Medulla oblongata (tissue), 1 donor: ENCODE measurements at regions not wholly inside any gene's neighbourhood (a gene's known extent, or its start where the extent isn't known, plus 50 kb on each side); places are given as distances from the start of the nearest gene placed in this dataset.
A peak's percentile ranks its signal among the peaks of the same experiment; 100 is the strongest.
"Not testable (repeated sequence)": the region's sequence is repeated elsewhere in the genome, so short reads cannot be mapped to it uniquely, and the experiment has no call there.

Experiments used
- DNase-seq: peaks from one replicate; pipeline ENCODE4 v3.0.0-alpha.2; 2015; ENCODE audit errors: extremely low spot score

- DNase-seq: no peak
These were observed 267.2 kb upstream of the SLC7A11 start for GRCh38 chr4:138509346-138509745.

- no peak for DNase-seq
These were observed 265.4 kb upstream of the SLC7A11 start for GRCh38 chr4:138507522-138507921.

GRCh38 chr4:138501614-138502013 is 259.5 kb upstream of the SLC7A11 start:
- no peak for DNase-seq

- DNase-seq: no peak
These were observed 258.7 kb upstream of the SLC7A11 start for GRCh38 chr4:138500869-138501268.

GRCh38 chr4:138499627-138500026 is 257.5 kb upstream of the SLC7A11 start:
- DNase-seq: no peak

- DNase-seq: peak; percentile 38
These were observed 252.8 kb upstream of the SLC7A11 start for GRCh38 chr4:138494931-138495330.

- DNase-seq: no peak
These were observed 252.0 kb upstream of the SLC7A11 start for GRCh38 chr4:138494116-138494515.

GRCh38 chr4:138492176-138492575 is 250.0 kb upstream of the SLC7A11 start:
- no peak for DNase-seq

GRCh38 chr4:138488533-138488932 is 246.4 kb upstream of the SLC7A11 start:
- no peak for DNase-seq

- no peak for DNase-seq
These were observed 245.5 kb upstream of the SLC7A11 start for GRCh38 chr4:138487670-138488069.

- no peak for DNase-seq
These were observed 245.1 kb upstream of the SLC7A11 start for GRCh38 chr4:138487230-138487629.

- no peak for DNase-seq
These were observed 243.3 kb upstream of the SLC7A11 start for GRCh38 chr4:138485498-138485897.

- DNase-seq: no peak
These were observed 233.0 kb upstream of the SLC7A11 start for GRCh38 chr4:138475116-138475515.

- DNase-seq: no peak
These were observed 231.2 kb upstream of the SLC7A11 start for GRCh38 chr4:138473339-138473738.

GRCh38 chr4:138460477-138461414 is 218.6 kb upstream of the SLC7A11 start:
- DNase-seq: no peak

- DNase-seq: no peak
These were observed 216.6 kb upstream of the SLC7A11 start for GRCh38 chr4:138458751-138459150.

- DNase-seq: not testable (repeated sequence)
These were observed 214.2 kb upstream of the SLC7A11 start for GRCh38 chr4:138456349-138456748.

- no peak for DNase-seq
These were observed 212.9 kb upstream of the SLC7A11 start for GRCh38 chr4:138455097-138455496.

GRCh38 chr4:138452826-138453225 is 210.7 kb upstream of the SLC7A11 start:
- no peak for DNase-seq

- DNase-seq: no peak
These were observed 209.1 kb upstream of the SLC7A11 start for GRCh38 chr4:138451276-138451663.

- DNase-seq: no peak
These were observed 208.6 kb upstream of the SLC7A11 start for GRCh38 chr4:138450546-138451275.

GRCh38 chr4:138449938-138450337 is 207.8 kb upstream of the SLC7A11 start:
- DNase-seq: no peak

GRCh38 chr4:138448169-138448568 is 206.0 kb upstream of the SLC7A11 start:
- no peak for DNase-seq
